ENCODE measurements at regions not wholly inside any gene's neighbourhood (a gene's known extent, or its start where the extent isn't known, plus 50 kb on each side); places are given as distances from the start of the nearest gene placed in this dataset.

- H3K4me1 ChIP-seq (ENCODE audit: control insufficient read depth, insufficient read depth, low read length): no peaks in the 10 kb centered on the region
- H3K36me3 ChIP-seq (ENCODE audit: control insufficient read depth in 2 of 2, insufficient read depth in 1 of 2, low read length in 2 of 2): no peaks in the 10 kb centered on the region
- no peak overlapping the region for H3K27ac ChIP-seq (ENCODE audit: extremely low read depth, low read depth, low read length)
- TF ChIP-seq ZNF621 (tag by site-specific recombination; IDR thresholded peaks at IDR 0.05) (no peak), ZNF449 (tag by site-specific recombination; IDR thresholded peaks at IDR 0.05) (no peak), OSR2 (tag by site-specific recombination; IDR thresholded peaks at IDR 0.05) (no peak), ZXDB (tag by site-specific recombination; IDR thresholded peaks at IDR 0.05) (no peak), ZNF76 (tag by site-specific recombination; IDR thresholded peaks at IDR 0.05; ENCODE audit: borderline replicate concordance, low read depth) (no peak)
- ChIA-PET POLR2A (no interaction called here), CTCF (no interaction called here)
- no peaks in the 10 kb centered on the region for H3K9me3 ChIP-seq (ENCODE audit: control insufficient read depth, insufficient read depth, low read depth, low read length)
- no peak overlapping the region for H3K4me3 ChIP-seq (ENCODE audit: low read depth, low read length)
Measured at GRCh38 chr1:207268753-207269511, 52.5 kb upstream of the CD55 start.
